GM23338 (cell line): ENCODE measurements at regions not wholly inside any gene's neighbourhood (a gene's known extent, or its start where the extent isn't known, plus 50 kb on each side); places are given as distances from the start of the nearest gene placed in this dataset.

Source experiments
- ATAC-seq: fragments of 200-7000 bp; cut with Tn5 transposase; 3 replicates; pipeline ENCODE4 v1.9.1; 2020
- DNase-seq: peaks from one replicate; pipeline ENCODE4 v3.0.0-alpha.2; 2015; ENCODE audit warnings: low spot score
- H2AFZ ChIP-seq: fragments of 200-600 bp; sonication (generic); 2 replicates; pipeline ENCODE4 v1.8.0; 2016; ENCODE audit warnings: antibody characterized with exemption, mild to moderate bottlenecking, moderate library complexity
- H3F3A ChIP-seq: fragments of 200-600 bp; sonication (generic); replicated peaks from 2 replicates; pipeline ENCODE4 v1.8.0; 2017; ENCODE audit warnings: antibody characterized with exemption, mixed run types, low read depth
- H3K27ac ChIP-seq: fragments of 200-600 bp; sonication (generic); 2 replicates; pipeline ENCODE4 v1.6.1; 2016; ENCODE audit warnings: low read depth
- H3K27me3 ChIP-seq: fragments of 200-600 bp; sonication (generic); 2 replicates; pipeline ENCODE4 v1.8.0; 2016; ENCODE audit warnings: mild to moderate bottlenecking, mixed run types, moderate library complexity; ENCODE audit not compliant: insufficient read depth
- H3K36me3 ChIP-seq: fragments of 200-600 bp; sonication (generic); 2 replicates; pipeline ENCODE4 v1.8.0; 2016; ENCODE audit warnings: mild to moderate bottlenecking; ENCODE audit not compliant: insufficient read depth
- H3K4me1 ChIP-seq: fragments of 200-600 bp; sonication (generic); 2 replicates; pipeline ENCODE4 v1.8.0; 2016; ENCODE audit warnings: mild to moderate bottlenecking, moderate library complexity; ENCODE audit not compliant: insufficient read depth
- H3K4me2 ChIP-seq: fragments of 200-600 bp; sonication (generic); 2 replicates; pipeline ENCODE4 v1.7.1; 2017; ENCODE audit warnings: mixed run types
- H3K4me3 ChIP-seq: fragments of 200-600 bp; sonication (generic); 2 replicates; pipeline ENCODE4 v1.6.1; 2016; ENCODE audit warnings: mixed run types
- H3K79me2 ChIP-seq: fragments of 200-600 bp; sonication (generic); replicated peaks from 2 replicates; pipeline ENCODE4 v1.8.0; 2017; ENCODE audit warnings: mild to moderate bottlenecking; ENCODE audit not compliant: insufficient read depth
- H3K9me2 ChIP-seq: fragments of 200-600 bp; sonication (generic); 2 replicates; pipeline ENCODE4 v1.8.0; 2017; ENCODE audit not compliant: insufficient read depth
- H4K20me1 ChIP-seq: fragments of 200-600 bp; sonication (generic); replicated peaks from 2 replicates; pipeline ENCODE4 v1.8.0; 2017; ENCODE audit warnings: mild to moderate bottlenecking; ENCODE audit not compliant: insufficient read depth
- H3K27ac Mint-ChIP-seq: 2 replicates; pipeline ENCODE4 v1.8.0; 2020; ENCODE audit warnings: inconsistent platforms, mild to moderate bottlenecking, moderate library complexity, mixed read lengths
- H3K27me3 Mint-ChIP-seq: 3 replicates; pipeline ENCODE4 v1.8.0; 2022; ENCODE audit warnings: low read depth, mild to moderate bottlenecking, moderate library complexity, mixed read lengths, inconsistent platforms; ENCODE audit not compliant: insufficient read depth, poor library complexity
- H3K36me3 Mint-ChIP-seq: 3 replicates; pipeline ENCODE4 v1.8.0; 2021; ENCODE audit warnings: low read depth, mild to moderate bottlenecking, inconsistent platforms, moderate library complexity, mixed read lengths
- H3K4me1 Mint-ChIP-seq: 3 replicates; pipeline ENCODE4 v1.8.0; 2020; ENCODE audit warnings: mild to moderate bottlenecking, inconsistent platforms, mixed read lengths
- H3K4me3 Mint-ChIP-seq: 3 replicates; pipeline ENCODE4 v1.8.0; 2021; ENCODE audit warnings: moderate library complexity, mild to moderate bottlenecking, inconsistent platforms, mixed read lengths
- H3K9me3 Mint-ChIP-seq: 3 replicates; pipeline ENCODE4 v1.8.0; 2020; ENCODE audit warnings: moderate library complexity, mild to moderate bottlenecking, inconsistent platforms, mixed read lengths
- CREB1 ChIP-seq: fragments of 250-450 bp; sonication (Bioruptor Pico); IDR thresholded peaks from 2 replicates; pipeline ENCODE4 v1.5.0; 2020; ENCODE audit warnings: low read depth, mild to moderate bottlenecking, moderate library complexity
- EZH2 ChIP-seq: fragments of 200-600 bp; sonication (generic); IDR thresholded peaks from one replicate; pipeline ENCODE4 v1.8.0; 2017; ENCODE audit warnings: antibody characterized with exemption, mild to moderate bottlenecking, low read depth; ENCODE audit not compliant: unreplicated experiment
- EZH2phosphoT487 ChIP-seq: fragments of 200-600 bp; sonication (generic); IDR thresholded peaks from one replicate; pipeline ENCODE4 v1.8.1; 2018; ENCODE audit warnings: antibody characterized with exemption; ENCODE audit not compliant: unreplicated experiment
- JUNB ChIP-seq: IDR thresholded peaks from one replicate; pipeline ENCODE4 v1.6.1; 2016; ENCODE audit warnings: antibody characterized with exemption; ENCODE audit not compliant: unreplicated experiment
- NANOG ChIP-seq: IDR thresholded peaks from 2 replicates; pipeline ENCODE4 v1.6.1; 2016; ENCODE audit warnings: antibody characterized with exemption, borderline replicate concordance
- POLR2AphosphoS5 ChIP-seq: IDR thresholded peaks from 2 replicates; pipeline ENCODE4 v1.6.1; 2016; ENCODE audit warnings: antibody characterized with exemption, low read depth
- STAT1 ChIP-seq: IDR thresholded peaks from one replicate; pipeline ENCODE4 v1.6.1; 2016; ENCODE audit warnings: antibody characterized with exemption; ENCODE audit not compliant: unreplicated experiment
- ZNF114 ChIP-seq: fragments of 250-450 bp; sonication (Bioruptor Pico); IDR thresholded peaks from 2 replicates; pipeline ENCODE4 v1.5.0; 2020; ENCODE audit warnings: mild to moderate bottlenecking, moderate library complexity
- ZNF331 ChIP-seq: fragments of 250-450 bp; sonication (Bioruptor Pico); IDR thresholded peaks from 2 replicates; pipeline ENCODE4 v1.5.0; 2020; ENCODE audit warnings: low read depth, mild to moderate bottlenecking, moderate library complexity
- TF ChIP-seq, protein P1 (sequence below), 2 experiments: fragments of 200-600 bp in 1 of 2; sonication (generic) in 1 of 2; conservative IDR thresholded peaks; 2 replicates each; pipeline versions ENCODE4 v1.5.1 to v1.6.1; 2016 to 2017; ENCODE audit warnings: antibody characterized with exemption in 2 of 2, low read depth in 2 of 2, mild to moderate bottlenecking in 2 of 2, moderate library complexity in 1 of 2
- TF ChIP-seq, protein P2 (sequence below): fragments of 250-450 bp; sonication (Bioruptor Pico); IDR thresholded peaks from 2 replicates; pipeline ENCODE4 v1.5.0; 2020; ENCODE audit warnings: mild to moderate bottlenecking, moderate library complexity
- TF ChIP-seq, protein P3 (sequence below): IDR thresholded peaks from one replicate; pipeline ENCODE4 v1.6.1; 2018; ENCODE audit warnings: antibody characterized with exemption; ENCODE audit not compliant: unreplicated experiment

DNA sequence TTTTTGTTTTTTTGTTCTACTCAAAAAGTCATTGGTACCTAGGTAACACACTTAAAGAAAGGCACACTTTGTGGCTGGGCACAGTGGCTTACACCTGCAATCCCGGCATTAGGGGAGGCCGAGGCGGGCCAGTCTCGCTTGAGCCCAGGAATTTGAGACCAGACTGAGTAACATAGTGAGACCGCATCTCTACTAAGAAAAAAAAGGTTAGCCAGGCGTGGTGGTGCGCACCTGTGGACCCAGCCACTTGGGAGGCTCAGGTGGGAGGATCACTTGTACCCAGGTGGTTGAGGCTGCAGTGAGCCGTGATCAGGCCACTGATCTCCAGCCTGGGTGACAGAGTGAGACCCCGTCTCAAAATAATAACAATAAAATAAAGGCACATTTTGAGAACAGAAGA lies 67.4 kb upstream of the BHLHE23 start:
- Mint-ChIP-seq H3K27ac (no peak overlapping the region), H3K4me3 (no peak overlapping the region), H3K27me3 (peaks cover 33% of the 10 kb centered on the region), H3K9me3 (peaks cover 8% of the 10 kb centered on the region; the same call in 2 of the 3 replicates), H3K36me3 (no peaks in the 10 kb centered on the region), H3K4me1 (peaks cover 4% of the 10 kb centered on the region)
- peaks cover 29% of the 10 kb centered on the region for H3K27me3 ChIP-seq
- H3K9me2 ChIP-seq: no peaks in the 10 kb centered on the region
- ATAC-seq (no peak), DNase-seq (no peak)
- no peaks in the 10 kb centered on the region for H3K36me3 ChIP-seq
- no peak overlapping the region for H2AFZ ChIP-seq
- H3K27ac ChIP-seq: no peak overlapping the region
- H3K4me3 ChIP-seq: no peak overlapping the region
- no peak overlapping the region for H3K4me2 ChIP-seq
- H3F3A ChIP-seq: no peaks in the 10 kb centered on the region
- H4K20me1 ChIP-seq: peaks cover 4% of the 10 kb centered on the region; the same call in 1 of the 2 replicates
- no peak for TF ChIP-seq EZH2
- H3K79me2 ChIP-seq: no peaks in the 10 kb centered on the region
- peaks cover 8% of the 10 kb centered on the region; the same call in 1 of the 2 replicates for H3K4me1 ChIP-seq

DNA sequence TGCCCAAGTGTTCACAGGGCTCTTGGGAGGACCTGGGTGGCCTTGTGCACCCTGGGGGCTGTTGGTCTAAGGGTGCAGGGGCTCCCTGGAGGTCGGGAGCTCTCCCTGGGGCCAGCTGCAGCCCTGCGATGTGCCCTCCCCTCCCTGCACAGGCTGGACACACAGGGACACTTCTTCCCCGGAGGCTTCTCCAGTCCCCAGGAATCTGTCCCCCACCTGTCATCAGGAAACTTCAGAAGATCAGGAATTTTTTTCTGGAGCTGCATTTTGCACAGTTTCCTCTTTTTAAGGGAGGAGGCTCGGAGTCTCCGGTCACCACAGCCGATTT lies 66.9 kb upstream of the BHLHE23 start:
- DNase-seq: no peak
- TF ChIP-seq, protein P1, sequence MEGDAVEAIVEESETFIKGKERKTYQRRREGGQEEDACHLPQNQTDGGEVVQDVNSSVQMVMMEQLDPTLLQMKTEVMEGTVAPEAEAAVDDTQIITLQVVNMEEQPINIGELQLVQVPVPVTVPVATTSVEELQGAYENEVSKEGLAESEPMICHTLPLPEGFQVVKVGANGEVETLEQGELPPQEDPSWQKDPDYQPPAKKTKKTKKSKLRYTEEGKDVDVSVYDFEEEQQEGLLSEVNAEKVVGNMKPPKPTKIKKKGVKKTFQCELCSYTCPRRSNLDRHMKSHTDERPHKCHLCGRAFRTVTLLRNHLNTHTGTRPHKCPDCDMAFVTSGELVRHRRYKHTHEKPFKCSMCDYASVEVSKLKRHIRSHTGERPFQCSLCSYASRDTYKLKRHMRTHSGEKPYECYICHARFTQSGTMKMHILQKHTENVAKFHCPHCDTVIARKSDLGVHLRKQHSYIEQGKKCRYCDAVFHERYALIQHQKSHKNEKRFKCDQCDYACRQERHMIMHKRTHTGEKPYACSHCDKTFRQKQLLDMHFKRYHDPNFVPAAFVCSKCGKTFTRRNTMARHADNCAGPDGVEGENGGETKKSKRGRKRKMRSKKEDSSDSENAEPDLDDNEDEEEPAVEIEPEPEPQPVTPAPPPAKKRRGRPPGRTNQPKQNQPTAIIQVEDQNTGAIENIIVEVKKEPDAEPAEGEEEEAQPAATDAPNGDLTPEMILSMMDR (conservative IDR thresholded peaks at IDR 0.05; ENCODE audit: low read depth in 2 of 2): no peak
- TF ChIP-seq, protein P2, sequence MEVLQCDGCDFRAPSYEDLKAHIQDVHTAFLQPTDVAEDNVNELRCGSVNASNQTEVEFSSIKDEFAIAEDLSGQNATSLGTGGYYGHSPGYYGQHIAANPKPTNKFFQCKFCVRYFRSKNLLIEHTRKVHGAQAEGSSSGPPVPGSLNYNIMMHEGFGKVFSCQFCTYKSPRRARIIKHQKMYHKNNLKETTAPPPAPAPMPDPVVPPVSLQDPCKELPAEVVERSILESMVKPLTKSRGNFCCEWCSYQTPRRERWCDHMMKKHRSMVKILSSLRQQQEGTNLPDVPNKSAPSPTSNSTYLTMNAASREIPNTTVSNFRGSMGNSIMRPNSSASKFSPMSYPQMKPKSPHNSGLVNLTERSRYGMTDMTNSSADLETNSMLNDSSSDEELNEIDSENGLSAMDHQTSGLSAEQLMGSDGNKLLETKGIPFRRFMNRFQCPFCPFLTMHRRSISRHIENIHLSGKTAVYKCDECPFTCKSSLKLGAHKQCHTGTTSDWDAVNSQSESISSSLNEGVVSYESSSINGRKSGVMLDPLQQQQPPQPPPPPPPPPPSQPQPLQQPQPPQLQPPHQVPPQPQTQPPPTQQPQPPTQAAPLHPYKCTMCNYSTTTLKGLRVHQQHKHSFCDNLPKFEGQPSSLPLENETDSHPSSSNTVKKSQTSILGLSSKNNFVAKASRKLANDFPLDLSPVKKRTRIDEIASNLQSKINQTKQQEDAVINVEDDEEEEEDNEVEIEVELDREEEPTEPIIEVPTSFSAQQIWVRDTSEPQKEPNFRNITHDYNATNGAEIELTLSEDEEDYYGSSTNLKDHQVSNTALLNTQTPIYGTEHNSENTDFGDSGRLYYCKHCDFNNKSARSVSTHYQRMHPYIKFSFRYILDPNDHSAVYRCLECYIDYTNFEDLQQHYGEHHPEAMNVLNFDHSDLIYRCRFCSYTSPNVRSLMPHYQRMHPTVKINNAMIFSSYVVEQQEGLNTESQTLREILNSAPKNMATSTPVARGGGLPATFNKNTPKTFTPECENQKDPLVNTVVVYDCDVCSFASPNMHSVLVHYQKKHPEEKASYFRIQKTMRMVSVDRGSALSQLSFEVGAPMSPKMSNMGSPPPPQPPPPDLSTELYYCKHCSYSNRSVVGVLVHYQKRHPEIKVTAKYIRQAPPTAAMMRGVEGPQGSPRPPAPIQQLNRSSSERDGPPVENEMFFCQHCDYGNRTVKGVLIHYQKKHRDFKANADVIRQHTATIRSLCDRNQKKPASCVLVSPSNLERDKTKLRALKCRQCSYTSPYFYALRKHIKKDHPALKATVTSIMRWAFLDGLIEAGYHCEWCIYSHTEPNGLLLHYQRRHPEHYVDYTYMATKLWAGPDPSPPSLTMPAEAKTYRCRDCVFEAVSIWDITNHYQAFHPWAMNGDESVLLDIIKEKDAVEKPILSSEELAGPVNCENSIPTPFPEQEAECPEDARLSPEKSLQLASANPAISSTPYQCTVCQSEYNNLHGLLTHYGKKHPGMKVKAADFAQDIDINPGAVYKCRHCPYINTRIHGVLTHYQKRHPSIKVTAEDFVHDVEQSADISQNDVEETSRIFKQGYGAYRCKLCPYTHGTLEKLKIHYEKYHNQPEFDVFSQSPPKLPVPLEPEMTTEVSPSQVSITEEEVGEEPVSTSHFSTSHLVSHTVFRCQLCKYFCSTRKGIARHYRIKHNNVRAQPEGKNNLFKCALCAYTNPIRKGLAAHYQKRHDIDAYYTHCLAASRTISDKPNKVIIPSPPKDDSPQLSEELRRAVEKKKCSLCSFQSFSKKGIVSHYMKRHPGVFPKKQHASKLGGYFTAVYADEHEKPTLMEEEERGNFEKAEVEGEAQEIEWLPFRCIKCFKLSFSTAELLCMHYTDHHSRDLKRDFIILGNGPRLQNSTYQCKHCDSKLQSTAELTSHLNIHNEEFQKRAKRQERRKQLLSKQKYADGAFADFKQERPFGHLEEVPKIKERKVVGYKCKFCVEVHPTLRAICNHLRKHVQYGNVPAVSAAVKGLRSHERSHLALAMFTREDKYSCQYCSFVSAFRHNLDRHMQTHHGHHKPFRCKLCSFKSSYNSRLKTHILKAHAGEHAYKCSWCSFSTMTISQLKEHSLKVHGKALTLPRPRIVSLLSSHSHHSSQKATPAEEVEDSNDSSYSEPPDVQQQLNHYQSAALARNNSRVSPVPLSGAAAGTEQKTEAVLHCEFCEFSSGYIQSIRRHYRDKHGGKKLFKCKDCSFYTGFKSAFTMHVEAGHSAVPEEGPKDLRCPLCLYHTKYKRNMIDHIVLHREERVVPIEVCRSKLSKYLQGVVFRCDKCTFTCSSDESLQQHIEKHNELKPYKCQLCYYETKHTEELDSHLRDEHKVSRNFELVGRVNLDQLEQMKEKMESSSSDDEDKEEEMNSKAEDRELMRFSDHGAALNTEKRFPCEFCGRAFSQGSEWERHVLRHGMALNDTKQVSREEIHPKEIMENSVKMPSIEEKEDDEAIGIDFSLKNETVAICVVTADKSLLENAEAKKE (CRISPR knock-in tag): no peak
- TF ChIP-seq CREB1 (CRISPR knock-in tag) (no peak), EZH2phosphoT487 (no peak), STAT1 (no peak), NANOG (no peak), POLR2AphosphoS5 (no peak), ZNF331 (CRISPR knock-in tag) (no peak), JUNB (no peak), ZNF114 (CRISPR knock-in tag) (no peak), EZH2 (no peak)
- TF ChIP-seq, protein P3, sequence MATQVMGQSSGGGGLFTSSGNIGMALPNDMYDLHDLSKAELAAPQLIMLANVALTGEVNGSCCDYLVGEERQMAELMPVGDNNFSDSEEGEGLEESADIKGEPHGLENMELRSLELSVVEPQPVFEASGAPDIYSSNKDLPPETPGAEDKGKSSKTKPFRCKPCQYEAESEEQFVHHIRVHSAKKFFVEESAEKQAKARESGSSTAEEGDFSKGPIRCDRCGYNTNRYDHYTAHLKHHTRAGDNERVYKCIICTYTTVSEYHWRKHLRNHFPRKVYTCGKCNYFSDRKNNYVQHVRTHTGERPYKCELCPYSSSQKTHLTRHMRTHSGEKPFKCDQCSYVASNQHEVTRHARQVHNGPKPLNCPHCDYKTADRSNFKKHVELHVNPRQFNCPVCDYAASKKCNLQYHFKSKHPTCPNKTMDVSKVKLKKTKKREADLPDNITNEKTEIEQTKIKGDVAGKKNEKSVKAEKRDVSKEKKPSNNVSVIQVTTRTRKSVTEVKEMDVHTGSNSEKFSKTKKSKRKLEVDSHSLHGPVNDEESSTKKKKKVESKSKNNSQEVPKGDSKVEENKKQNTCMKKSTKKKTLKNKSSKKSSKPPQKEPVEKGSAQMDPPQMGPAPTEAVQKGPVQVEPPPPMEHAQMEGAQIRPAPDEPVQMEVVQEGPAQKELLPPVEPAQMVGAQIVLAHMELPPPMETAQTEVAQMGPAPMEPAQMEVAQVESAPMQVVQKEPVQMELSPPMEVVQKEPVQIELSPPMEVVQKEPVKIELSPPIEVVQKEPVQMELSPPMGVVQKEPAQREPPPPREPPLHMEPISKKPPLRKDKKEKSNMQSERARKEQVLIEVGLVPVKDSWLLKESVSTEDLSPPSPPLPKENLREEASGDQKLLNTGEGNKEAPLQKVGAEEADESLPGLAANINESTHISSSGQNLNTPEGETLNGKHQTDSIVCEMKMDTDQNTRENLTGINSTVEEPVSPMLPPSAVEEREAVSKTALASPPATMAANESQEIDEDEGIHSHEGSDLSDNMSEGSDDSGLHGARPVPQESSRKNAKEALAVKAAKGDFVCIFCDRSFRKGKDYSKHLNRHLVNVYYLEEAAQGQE: no peak

More for the DNA sequence above, 66.9 kb upstream of the BHLHE23 start:
- Histone ChIP-seq H3K27ac (no peak overlapping the region), H3K79me2 (no peaks in the 10 kb centered on the region), H3K36me3 (no peaks in the 10 kb centered on the region), H3K4me3 (no peak overlapping the region), H2AFZ (no peak overlapping the region), H3K27me3 (peaks cover 29% of the 10 kb centered on the region), H3K4me1 (peaks cover 8% of the 10 kb centered on the region; the same call in 1 of the 2 replicates), H3F3A (no peaks in the 10 kb centered on the region), H3K4me2 (no peak overlapping the region), H3K9me2 (no peaks in the 10 kb centered on the region), H4K20me1 (peaks cover 4% of the 10 kb centered on the region; the same call in 1 of the 2 replicates)
- no peak overlapping the region for H3K4me3 Mint-ChIP-seq
- no peaks in the 10 kb centered on the region for H3K36me3 Mint-ChIP-seq
- peaks cover 8% of the 10 kb centered on the region; the same call in 2 of the 3 replicates for H3K9me3 Mint-ChIP-seq
- peaks cover 33% of the 10 kb centered on the region for H3K27me3 Mint-ChIP-seq
- peaks cover 4% of the 10 kb centered on the region for H3K4me1 Mint-ChIP-seq
- H3K27ac Mint-ChIP-seq: no peak overlapping the region
- ATAC-seq: no peak
